Activated T-cell treated with anti-CD3 and anti-CD28 coated beads for 4 hours (primary cell): ENCODE measurements at regions not wholly inside any gene's neighbourhood (a gene's known extent, or its start where the extent isn't known, plus 50 kb on each side); places are given as distances from the start of the nearest gene placed in this dataset.

Source experiments
- DNase-seq: peaks from one replicate; pipeline ENCODE4 v3.0.0-alpha.2; 2020

- DNase-seq = no peak
Observed at GRCh38 chr17:79304884-79305283, 230.3 kb downstream of the ENGASE start.

- DNase-seq = no peak
Observed at GRCh38 chr17:79303641-79304205, 229.1 kb downstream of the ENGASE start.

- DNase-seq = no peak
Observed at GRCh38 chr17:79301469-79301868, 226.8 kb downstream of the ENGASE start.

GRCh38 chr17:79299349-79299748 is 224.7 kb downstream of the ENGASE start:
- no peak for DNase-seq

GRCh38 chr17:79298799-79299198 is 224.2 kb downstream of the ENGASE start:
- DNase-seq = no peak

- no peak for DNase-seq
Observed at GRCh38 chr17:79296243-79296642, 221.6 kb downstream of the ENGASE start.

GRCh38 chr17:79295307-79295706 is 220.7 kb downstream of the ENGASE start:
- no peak for DNase-seq

- no peak for DNase-seq
Observed at GRCh38 chr17:79294459-79295071, 219.9 kb downstream of the ENGASE start.

- no peak for DNase-seq
Observed at GRCh38 chr17:79292501-79292900, 217.9 kb downstream of the ENGASE start.

- DNase-seq = no peak
Observed at GRCh38 chr17:79291391-79291790, 216.8 kb downstream of the ENGASE start.

GRCh38 chr17:79290726-79291125 is 216.1 kb downstream of the ENGASE start:
- DNase-seq = no peak

- no peak for DNase-seq
Observed at GRCh38 chr17:79288950-79289349, 214.3 kb downstream of the ENGASE start.

GRCh38 chr17:79286440-79286839 is 211.8 kb downstream of the ENGASE start:
- no peak for DNase-seq

- no peak for DNase-seq
Observed at GRCh38 chr17:79285973-79286372, 211.3 kb downstream of the ENGASE start.

GRCh38 chr17:79282294-79282693 is 207.7 kb downstream of the ENGASE start:
- DNase-seq = no peak

- no peak for DNase-seq
Observed at GRCh38 chr17:79281803-79282202, 207.2 kb downstream of the ENGASE start.

GRCh38 chr17:79280866-79281572 is 206.4 kb downstream of the ENGASE start:
- DNase-seq = no peak

- no peak for DNase-seq
Observed at GRCh38 chr17:79280010-79280409, 205.4 kb downstream of the ENGASE start.

GRCh38 chr17:79279320-79279719 is 204.7 kb downstream of the ENGASE start:
- DNase-seq = no peak

GRCh38 chr17:79276821-79277220 is 202.2 kb downstream of the ENGASE start:
- no peak for DNase-seq

GRCh38 chr17:79273660-79274059 is 199.0 kb downstream of the ENGASE start:
- no peak for DNase-seq

- DNase-seq = no peak
Observed at GRCh38 chr17:79272666-79273219, 198.1 kb downstream of the ENGASE start.

- DNase-seq = no peak
Observed at GRCh38 chr17:79272220-79272619, 197.6 kb downstream of the ENGASE start.

GRCh38 chr17:79269620-79270019 is 195.0 kb downstream of the ENGASE start:
- DNase-seq = no peak
